PC-3 (cell line): ENCODE measurements at regions not wholly inside any gene's neighbourhood (a gene's known extent, or its start where the extent isn't known, plus 50 kb on each side); places are given as distances from the start of the nearest gene placed in this dataset.

Experiments
- CTCF ChIP-seq: fragments of 300-600 bp; sonication (generic); conservative IDR thresholded peaks from 2 replicates; pipeline ENCODE4 v1.5.1; 2017; ENCODE audit warnings: antibody characterized with exemption, low read depth, mild to moderate bottlenecking, low read length
- EZH2phosphoT487 ChIP-seq: fragments of 300-600 bp; sonication (generic); IDR thresholded peaks from 2 replicates; pipeline ENCODE4 v1.6.1; 2018; ENCODE audit warnings: mild to moderate bottlenecking, antibody characterized with exemption, low read length, borderline replicate concordance

- TF ChIP-seq CTCF (no peak), EZH2phosphoT487 (no peak)
Observed at GRCh38 chr5:116939641-116940040, 365.0 kb upstream of the SEMA6A start.
